PC-9 (cell line): ENCODE measurements at regions not wholly inside any gene's neighbourhood (a gene's known extent, or its start where the extent isn't known, plus 50 kb on each side); places are given as distances from the start of the nearest gene placed in this dataset.

Experiments
- CTCF ChIP-seq: fragments of 200-600 bp; sonication (generic); conservative IDR thresholded peaks from 2 replicates; pipeline ENCODE4 v1.6.1; 2017; ENCODE audit warnings: mixed run types, antibody characterized with exemption, mild to moderate bottlenecking, moderate library complexity
- EZH2 ChIP-seq: fragments of 200-600 bp; sonication (generic); IDR thresholded peaks from 2 replicates; pipeline ENCODE4 v1.8.0; 2017; ENCODE audit warnings: antibody characterized with exemption, low read depth

DNA sequence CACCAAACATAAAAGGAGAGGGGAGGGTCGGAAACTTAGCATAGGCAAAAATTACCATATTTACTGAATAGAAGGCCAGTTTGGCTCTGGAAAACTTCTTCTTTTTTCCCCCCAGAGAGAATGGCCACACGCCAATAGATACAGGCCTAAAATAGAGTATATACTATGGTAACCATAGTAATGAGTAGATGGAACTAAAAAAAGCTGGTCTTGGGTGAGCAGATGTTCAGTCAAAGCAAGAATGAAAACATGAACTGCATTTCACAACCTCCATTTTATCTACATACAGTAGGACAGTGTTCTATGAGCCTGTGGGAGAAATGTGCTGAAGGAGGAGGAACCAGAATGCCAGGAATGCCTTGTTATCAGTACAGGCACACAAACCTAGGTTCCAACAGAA, 141.7 kb upstream of the SEMA3A start:
- no peak for TF ChIP-seq CTCF
- no peak for TF ChIP-seq EZH2
